ENCODE measurements at regions not wholly inside any gene's neighbourhood (a gene's known extent, or its start where the extent isn't known, plus 50 kb on each side); places are given as distances from the start of the nearest gene placed in this dataset.

DNA sequence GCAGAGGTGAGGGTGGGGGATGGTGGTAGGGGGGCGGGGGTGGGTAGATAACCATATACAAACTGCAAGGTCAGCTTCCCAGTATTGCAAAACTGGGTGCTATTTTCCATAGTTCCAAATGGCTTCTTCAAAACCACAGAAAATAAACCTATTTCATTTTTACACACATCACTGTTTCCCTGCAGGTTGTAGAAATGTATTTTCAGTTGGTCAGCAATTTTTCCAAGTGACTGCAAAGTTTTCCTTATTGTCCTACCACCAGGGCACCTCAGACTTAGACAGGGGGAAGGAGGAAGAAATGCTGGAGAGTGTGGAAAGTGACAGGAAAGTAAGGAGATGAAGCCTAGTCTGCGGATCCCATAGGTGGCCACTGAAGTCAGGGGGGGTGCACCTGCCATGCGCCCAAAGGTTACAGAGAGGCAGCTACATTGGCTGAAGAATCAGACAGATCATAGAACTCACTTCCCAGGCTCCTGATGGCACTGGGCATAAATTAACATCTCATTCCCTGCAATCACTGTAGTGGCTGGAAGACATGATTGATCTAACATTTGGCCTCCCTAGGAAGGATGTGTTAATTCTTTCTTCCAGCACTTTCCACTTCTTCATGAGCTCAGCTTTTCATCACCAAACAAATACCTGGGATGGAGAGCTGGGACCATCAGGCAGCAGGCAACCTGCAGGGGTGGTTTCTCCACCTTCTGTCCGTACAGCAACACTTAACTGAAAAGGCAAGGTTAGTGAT is 402.0 kb downstream of the HNRNPD start:
- WGBS, 2 experiments (ENCODE audit: insufficient coverage in 1 of 2, insufficient read length in 1 of 2), result 88 to 100% methylated on average over 2 to 3 of the region's 4 CpGs
- no peaks in the 10 kb centered on the region for H3K4me1 ChIP-seq (ENCODE audit: control insufficient read depth, insufficient read depth, low read length)
- Mint-ChIP-seq H3K27ac (no peak overlapping the region), H3K4me1 (peaks cover 11% of the 10 kb centered on the region), H3K36me3 (ENCODE audit: low read depth) (no peaks in the 10 kb centered on the region), H3K27me3 (ENCODE audit: insufficient read depth) (no peaks in the 10 kb centered on the region), H3K9me3 (no peaks in the 10 kb centered on the region), H3K4me3 (no peak overlapping the region)
- H3K4me3 ChIP-seq (ENCODE audit: low read length), result no peak overlapping the region
- no peak overlapping the region for H3K9ac ChIP-seq (ENCODE audit: extremely low read depth, low read length, poor library complexity, severe bottlenecking)
- no peak for DNase-seq
- H3K27me3 ChIP-seq (ENCODE audit: control insufficient read depth, insufficient read depth, low read length, poor library complexity, severe bottlenecking), result no peaks in the 10 kb centered on the region
- TF ChIP-seq, protein P1, sequence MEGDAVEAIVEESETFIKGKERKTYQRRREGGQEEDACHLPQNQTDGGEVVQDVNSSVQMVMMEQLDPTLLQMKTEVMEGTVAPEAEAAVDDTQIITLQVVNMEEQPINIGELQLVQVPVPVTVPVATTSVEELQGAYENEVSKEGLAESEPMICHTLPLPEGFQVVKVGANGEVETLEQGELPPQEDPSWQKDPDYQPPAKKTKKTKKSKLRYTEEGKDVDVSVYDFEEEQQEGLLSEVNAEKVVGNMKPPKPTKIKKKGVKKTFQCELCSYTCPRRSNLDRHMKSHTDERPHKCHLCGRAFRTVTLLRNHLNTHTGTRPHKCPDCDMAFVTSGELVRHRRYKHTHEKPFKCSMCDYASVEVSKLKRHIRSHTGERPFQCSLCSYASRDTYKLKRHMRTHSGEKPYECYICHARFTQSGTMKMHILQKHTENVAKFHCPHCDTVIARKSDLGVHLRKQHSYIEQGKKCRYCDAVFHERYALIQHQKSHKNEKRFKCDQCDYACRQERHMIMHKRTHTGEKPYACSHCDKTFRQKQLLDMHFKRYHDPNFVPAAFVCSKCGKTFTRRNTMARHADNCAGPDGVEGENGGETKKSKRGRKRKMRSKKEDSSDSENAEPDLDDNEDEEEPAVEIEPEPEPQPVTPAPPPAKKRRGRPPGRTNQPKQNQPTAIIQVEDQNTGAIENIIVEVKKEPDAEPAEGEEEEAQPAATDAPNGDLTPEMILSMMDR (conservative IDR thresholded peaks at IDR 0.05), result no peak
- H3K27ac ChIP-seq (ENCODE audit: low read depth, low read length), result no peak overlapping the region
- H3K36me3 ChIP-seq (ENCODE audit: control insufficient read depth, insufficient read depth, low read length), result no peaks in the 10 kb centered on the region
- H3K9me3 ChIP-seq (ENCODE audit: control insufficient read depth, low read length), result no peaks in the 10 kb centered on the region

DNA sequence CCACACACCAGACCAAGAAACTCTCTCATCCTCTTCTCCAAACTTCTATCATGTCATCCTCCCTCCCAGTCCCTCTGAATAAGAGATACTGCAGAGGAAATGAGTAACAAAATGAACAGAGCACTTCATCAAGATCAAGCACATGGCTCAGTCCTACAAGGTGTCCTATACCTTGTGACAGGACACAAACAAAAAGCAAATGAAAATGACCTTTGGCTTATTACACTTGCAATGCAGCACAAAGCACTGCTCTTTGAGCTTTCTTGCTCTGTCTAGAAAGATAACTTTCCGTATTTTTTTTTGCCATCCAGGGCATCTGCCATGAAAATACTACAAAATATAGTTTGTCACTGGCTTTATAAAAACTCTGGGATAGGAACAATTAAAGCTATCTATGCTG is 402.7 kb downstream of the HNRNPD start:
- Mint-ChIP-seq H3K36me3 (ENCODE audit: low read depth) (no peaks in the 10 kb centered on the region), H3K4me1 (peaks cover 17% of the 10 kb centered on the region), H3K27me3 (ENCODE audit: insufficient read depth) (no peaks in the 10 kb centered on the region), H3K4me3 (no peak overlapping the region), H3K27ac (no peak overlapping the region), H3K9me3 (no peaks in the 10 kb centered on the region)
- H3K9me3 ChIP-seq (ENCODE audit: control insufficient read depth, low read length), result no peaks in the 10 kb centered on the region
- H3K27ac ChIP-seq (ENCODE audit: low read depth, low read length), result no peak overlapping the region
- TF ChIP-seq, protein P1 (conservative IDR thresholded peaks at IDR 0.05), result no peak
- H3K36me3 ChIP-seq (ENCODE audit: control insufficient read depth, insufficient read depth, low read length), result no peaks in the 10 kb centered on the region
- 89% methylated on average over 1 of the region's 1 CpG; no CpG with 5 or more reads in 1 of the 2 experiments for WGBS, 2 experiments (ENCODE audit: insufficient coverage in 1 of 2, insufficient read length in 1 of 2)
- H3K9ac ChIP-seq (ENCODE audit: extremely low read depth, low read length, poor library complexity, severe bottlenecking), result no peak overlapping the region
- no peaks in the 10 kb centered on the region for H3K27me3 ChIP-seq (ENCODE audit: control insufficient read depth, insufficient read depth, low read length, poor library complexity, severe bottlenecking)
- H3K4me3 ChIP-seq (ENCODE audit: low read length), result no peak overlapping the region
- no peaks in the 10 kb centered on the region for H3K4me1 ChIP-seq (ENCODE audit: control insufficient read depth, insufficient read depth, low read length)
- DNase-seq, result no peak

DNA sequence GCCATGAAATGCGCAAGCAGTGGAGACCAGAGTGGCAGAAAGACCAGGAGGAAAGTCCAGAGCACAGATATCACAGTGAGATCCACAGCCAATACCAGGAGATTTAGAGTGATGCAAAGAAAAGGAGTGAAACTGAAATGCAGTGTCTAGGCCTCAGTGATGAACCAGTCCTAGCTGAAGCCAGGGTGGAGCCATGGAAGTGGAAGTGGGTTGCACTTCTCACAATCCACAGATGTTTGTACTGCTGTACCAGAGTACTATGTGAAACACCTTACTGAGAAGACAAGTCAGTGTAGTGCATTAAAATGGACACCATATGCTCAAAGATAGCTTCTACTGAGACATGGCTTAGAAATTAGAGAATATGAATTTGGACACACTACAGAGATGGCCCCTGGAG is 403.3 kb downstream of the HNRNPD start:
- H3K9me3 Mint-ChIP-seq, result no peaks in the 10 kb centered on the region
- no peaks in the 10 kb centered on the region for H3K27me3 Mint-ChIP-seq (ENCODE audit: insufficient read depth)
- H3K27ac Mint-ChIP-seq, result no peak overlapping the region
- H3K4me1 Mint-ChIP-seq, result peaks cover 23% of the 10 kb centered on the region
- TF ChIP-seq, protein P1 (conservative IDR thresholded peaks at IDR 0.05), result no peak
- DNase-seq, result no peak
- peaks cover 2% of the 10 kb centered on the region for H3K4me1 ChIP-seq (ENCODE audit: control insufficient read depth, insufficient read depth, low read length)
- WGBS, 2 experiments (ENCODE audit: insufficient coverage in 1 of 2, insufficient read length in 1 of 2), result 97 to 100% methylated on average over 1 of the region's 1 CpG
- H3K27ac ChIP-seq (ENCODE audit: low read depth, low read length), result no peak overlapping the region
- no peaks in the 10 kb centered on the region for H3K36me3 Mint-ChIP-seq (ENCODE audit: low read depth)
- H3K4me3 ChIP-seq (ENCODE audit: low read length), result no peak overlapping the region
- H3K27me3 ChIP-seq (ENCODE audit: control insufficient read depth, insufficient read depth, low read length, poor library complexity, severe bottlenecking), result no peaks in the 10 kb centered on the region
- no peak overlapping the region for H3K9ac ChIP-seq (ENCODE audit: extremely low read depth, low read length, poor library complexity, severe bottlenecking)
- H3K9me3 ChIP-seq (ENCODE audit: control insufficient read depth, low read length), result no peaks in the 10 kb centered on the region
- no peaks in the 10 kb centered on the region for H3K36me3 ChIP-seq (ENCODE audit: control insufficient read depth, insufficient read depth, low read length)
- no peak overlapping the region for H3K4me3 Mint-ChIP-seq
